ENCODE measurements at regions not wholly inside any gene's neighbourhood (a gene's known extent, or its start where the extent isn't known, plus 50 kb on each side); places are given as distances from the start of the nearest gene placed in this dataset.
"Not testable (repeated sequence)": the region's sequence is repeated elsewhere in the genome, so short reads cannot be mapped to it uniquely, and the experiment has no call there.

GRCh38 chr2:91589454-91590328, 2898.2 kb downstream of the RPIA start:
- intact Hi-C loops (cut with DNase I); H3K9me3 ChIP-seq; H3K4me3 ChIP-seq; DNase-seq; H3K36me3 ChIP-seq; H3K27ac ChIP-seq; H3K4me1 ChIP-seq: not testable (repeated sequence)
- peaks cover 0 to 48% (median 0%) of the 10 kb centered on the region in 4 donors for H3K27me3 ChIP-seq
- WGBS, 2 donors = 43 to 58% methylated on average over 28 to 29 of the region's 65 CpGs

GRCh38 chr2:91590381-91590780, 2898.9 kb downstream of the RPIA start:
- H3K4me3 ChIP-seq; H3K27ac ChIP-seq; H3K36me3 ChIP-seq; H3K9me3 ChIP-seq; intact Hi-C loops (cut with DNase I); DNase-seq; H3K4me1 ChIP-seq: not testable (repeated sequence)
- WGBS, 2 donors = 87 to 90% methylated on average over 11 to 12 of the region's 12 CpGs
- peaks cover 0 to 47% (median 0%) of the 10 kb centered on the region in 4 donors for H3K27me3 ChIP-seq

- intact Hi-C loops (cut with DNase I); H3K36me3 ChIP-seq; H3K4me1 ChIP-seq; H3K9me3 ChIP-seq; H3K4me3 ChIP-seq; DNase-seq; H3K27ac ChIP-seq: not testable (repeated sequence)
- 74 to 77% methylated on average over 5 to 6 of the region's 6 CpGs for WGBS, 2 donors
- peaks cover 0 to 47% (median 0%) of the 10 kb centered on the region in 4 donors for H3K27me3 ChIP-seq
Observed at GRCh38 chr2:91591066-91591465, 2899.6 kb downstream of the RPIA start.

DNA sequence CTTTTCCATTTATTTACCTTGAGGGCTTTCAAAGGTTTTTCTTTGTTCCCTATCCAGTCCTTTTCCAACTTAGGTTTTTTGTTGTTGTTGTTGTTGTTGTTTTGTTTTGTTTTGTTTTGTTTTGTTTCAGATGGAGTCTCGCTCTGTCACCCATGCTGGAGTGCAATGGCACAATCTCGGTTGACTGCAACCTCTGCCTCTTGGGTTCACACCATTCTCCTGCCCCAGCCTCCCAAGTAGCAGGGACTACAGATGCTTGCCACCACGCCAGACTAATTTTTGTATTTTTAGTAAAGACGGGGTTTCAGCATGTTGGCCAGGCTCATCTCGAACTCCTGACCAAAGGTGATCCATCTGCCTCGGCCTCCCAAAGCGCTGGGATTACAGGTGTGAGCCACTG, 2906.0 kb downstream of the RPIA start:
- 63 to 78% methylated on average over 7 of the region's 7 CpGs for WGBS, 2 donors
- intact Hi-C loops (cut with DNase I); H3K4me1 ChIP-seq; H3K9me3 ChIP-seq; H3K36me3 ChIP-seq; H3K27ac ChIP-seq; H3K27me3 ChIP-seq; DNase-seq; H3K4me3 ChIP-seq: not testable (repeated sequence)

GRCh38 chr2:91598519-91598918, 2907.0 kb downstream of the RPIA start:
- H3K27me3 ChIP-seq; H3K4me1 ChIP-seq; H3K27ac ChIP-seq; H3K36me3 ChIP-seq; DNase-seq; intact Hi-C loops (cut with DNase I); H3K9me3 ChIP-seq; H3K4me3 ChIP-seq: not testable (repeated sequence)
- 76% methylated on average over 4 of the region's 4 CpGs for WGBS, 2 donors

GRCh38 chr2:91599000-91599399, 2907.5 kb downstream of the RPIA start:
- WGBS, 2 donors = 60 to 61% methylated on average over 6 of the region's 6 CpGs
- intact Hi-C loops (cut with DNase I) = not testable (repeated sequence)

GRCh38 chr2:91602860-91603259, 2911.4 kb downstream of the RPIA start:
- intact Hi-C loops (cut with DNase I); H3K36me3 ChIP-seq; H3K9me3 ChIP-seq; H3K27me3 ChIP-seq; DNase-seq; H3K27ac ChIP-seq; H3K4me1 ChIP-seq; H3K4me3 ChIP-seq: not testable (repeated sequence)
- WGBS, 2 donors = 43 to 50% methylated on average over 1 of the region's 1 CpG

More at GRCh38 chr2:91599000-91599399, 2907.5 kb downstream of the RPIA start:
- H3K36me3 ChIP-seq, DNase-seq, H3K9me3 ChIP-seq, H3K27me3 ChIP-seq, H3K4me1 ChIP-seq, H3K4me3 ChIP-seq, H3K27ac ChIP-seq: not testable (repeated sequence)

DNA sequence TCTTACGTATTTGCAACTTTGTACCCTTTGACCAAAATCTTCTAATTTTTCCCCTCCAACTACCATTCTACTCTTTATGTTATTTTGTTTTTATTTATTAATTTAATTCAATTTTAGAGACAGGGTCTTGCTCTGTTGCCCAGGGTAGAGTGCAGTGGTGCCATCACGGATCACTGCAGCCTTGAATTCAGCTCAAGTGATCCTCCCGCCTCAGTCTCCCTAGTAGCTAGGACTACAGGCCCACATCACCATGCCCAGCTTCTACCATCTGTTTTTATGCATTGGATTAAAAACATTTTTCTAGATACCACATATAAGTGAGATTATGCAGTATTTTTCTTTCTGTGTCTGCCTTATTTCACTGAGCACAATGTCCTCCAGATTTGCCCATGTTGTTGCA, 2912.5 kb downstream of the RPIA start:
- H3K4me3 ChIP-seq; H3K36me3 ChIP-seq; DNase-seq; intact Hi-C loops (cut with DNase I); H3K4me1 ChIP-seq; H3K27me3 ChIP-seq; H3K27ac ChIP-seq; H3K9me3 ChIP-seq: not testable (repeated sequence)
- WGBS, 2 donors = 58 to 70% methylated on average over 2 of the region's 3 CpGs

DNA sequence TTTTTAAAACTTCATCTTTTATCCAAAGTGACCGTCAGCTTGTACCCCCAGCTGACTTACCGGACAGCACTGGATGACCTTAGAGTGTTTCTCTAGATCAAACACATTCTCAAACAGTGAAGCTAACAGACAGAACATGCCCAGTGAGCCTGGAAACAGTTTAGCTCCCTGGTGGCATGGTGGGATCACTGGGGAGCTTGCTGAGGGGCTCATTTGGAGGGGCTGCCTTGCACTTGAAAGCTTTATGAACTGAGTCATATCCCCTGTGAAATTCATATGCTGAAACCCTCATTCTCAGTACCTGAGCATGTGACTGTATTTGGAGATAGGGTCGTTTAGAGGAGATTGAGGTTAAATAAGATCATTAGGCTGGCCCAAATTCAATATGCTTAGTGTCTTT, 2913.2 kb downstream of the RPIA start:
- H3K27me3 ChIP-seq; intact Hi-C loops (cut with DNase I); H3K9me3 ChIP-seq; H3K4me3 ChIP-seq; DNase-seq; H3K27ac ChIP-seq; H3K36me3 ChIP-seq; H3K4me1 ChIP-seq: not testable (repeated sequence)
- 50 to 79% methylated on average over 2 to 3 of the region's 3 CpGs for WGBS, 2 donors

DNA sequence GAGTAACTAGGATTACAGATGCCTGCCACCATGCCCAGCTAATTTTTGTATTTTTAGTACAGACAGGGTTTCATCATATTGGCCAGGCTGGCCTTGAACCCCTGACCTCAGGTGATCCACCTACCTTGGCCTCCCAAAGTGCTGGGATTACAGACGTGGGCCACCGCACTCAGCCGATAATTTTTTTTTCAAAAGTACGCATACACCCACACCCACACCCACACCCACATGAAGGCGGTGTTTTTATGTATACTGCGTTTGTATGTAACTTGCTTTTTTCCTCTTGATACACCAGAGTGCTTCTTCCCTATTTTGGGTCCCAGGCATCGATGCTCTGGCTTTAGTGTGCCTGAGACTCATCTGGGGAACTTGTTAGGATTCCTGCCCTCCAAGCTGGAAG, 2932.3 kb downstream of the RPIA start:
- H3K27me3 ChIP-seq = not testable (repeated sequence)

GRCh38 chr2:91628471-91628870, 2937.0 kb downstream of the RPIA start:
- H3K9me3 ChIP-seq; H3K36me3 ChIP-seq; H3K4me1 ChIP-seq; DNase-seq; H3K4me3 ChIP-seq; intact Hi-C loops (cut with DNase I); H3K27ac ChIP-seq; H3K27me3 ChIP-seq: not testable (repeated sequence)
- WGBS, 2 donors = no CpG with 5 or more reads among the region's 11 CpGs

More for the DNA sequence above, 2932.3 kb downstream of the RPIA start:
- H3K4me3 ChIP-seq; DNase-seq; intact Hi-C loops (cut with DNase I); H3K4me1 ChIP-seq; H3K36me3 ChIP-seq; H3K9me3 ChIP-seq; H3K27ac ChIP-seq: not testable (repeated sequence)
- WGBS, 2 donors = 79 to 91% methylated on average over 6 to 7 of the region's 7 CpGs

DNA sequence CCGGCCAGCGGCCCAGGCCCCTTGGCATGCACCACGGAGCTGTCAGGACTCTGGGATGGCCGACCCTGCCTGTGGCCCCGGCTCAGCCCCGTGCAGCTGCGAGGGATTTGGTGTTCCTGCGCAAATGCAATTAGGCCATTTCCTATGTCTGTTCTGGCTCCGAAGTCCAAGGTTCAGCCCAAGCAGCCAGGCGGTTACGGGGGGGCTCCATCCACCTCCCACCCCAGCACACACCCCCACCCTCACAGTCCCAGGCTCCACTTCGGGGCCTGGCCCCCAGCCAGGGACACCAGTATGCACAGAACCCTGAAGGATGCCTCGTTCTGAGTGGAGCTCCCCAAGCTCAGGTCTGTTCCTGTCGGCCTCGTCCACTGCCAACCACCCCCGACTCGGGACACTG, 2965.7 kb downstream of the RPIA start:
- H3K27me3 ChIP-seq; H3K4me1 ChIP-seq; H3K9me3 ChIP-seq; H3K27ac ChIP-seq; intact Hi-C loops (cut with DNase I); H3K4me3 ChIP-seq; H3K36me3 ChIP-seq; DNase-seq: not testable (repeated sequence)
- no CpG with 5 or more reads among the region's 17 CpGs for WGBS, 2 donors

DNA sequence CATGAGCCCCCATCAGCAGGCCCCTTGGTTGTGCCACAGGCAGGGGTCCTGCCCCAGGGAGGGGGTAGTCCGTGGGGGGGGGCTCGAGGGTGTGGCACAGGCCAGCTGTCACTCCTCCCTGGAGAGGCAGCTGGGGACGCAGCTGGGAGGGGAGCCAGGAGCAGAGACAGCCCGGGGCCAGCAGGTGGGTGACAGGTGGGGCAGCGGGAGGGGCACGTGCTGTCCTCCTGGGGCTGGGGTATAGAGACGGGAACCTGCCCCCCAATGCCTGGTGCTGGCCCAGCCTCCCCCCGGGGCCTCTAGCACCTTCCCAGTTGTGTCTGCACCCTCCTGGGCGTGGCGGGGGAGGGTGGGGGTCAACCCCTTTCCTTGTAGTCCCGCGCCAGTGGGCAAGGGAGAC, 2966.9 kb downstream of the RPIA start:
- Histone ChIP-seq H3K4me3 (peak overlapping the region in 1 of 4 donors; percentile 21), H3K27ac (peak overlapping the region in 1 of 4 donors; percentile 55)
- intact Hi-C loops (cut with DNase I); H3K4me1 ChIP-seq; DNase-seq; H3K27me3 ChIP-seq; H3K36me3 ChIP-seq; H3K9me3 ChIP-seq: not testable (repeated sequence)
- no CpG with 5 or more reads among the region's 12 CpGs for WGBS, 2 donors

All from esophagus squamous epithelium (tissue), 5 donors.